GM19397 (cell line): ENCODE measurements at regions not wholly inside any gene's neighbourhood (a gene's known extent, or its start where the extent isn't known, plus 50 kb on each side); places are given as distances from the start of the nearest gene placed in this dataset.

ENCODE experiments used
- ATAC-seq: cut with Tn5 transposase; IDR thresholded peaks from one replicate; pipeline ENCODE4 v1.9.1; 2021; ENCODE audit warnings: mild to moderate bottlenecking, moderate library complexity; ENCODE audit not compliant: unreplicated experiment

GRCh38 chr5:158644301-158644700 is 455.4 kb downstream of the EBF1 start:
- no peak for ATAC-seq

GRCh38 chr5:158643840-158644239 is 455.9 kb downstream of the EBF1 start:
- ATAC-seq = no peak

GRCh38 chr5:158642879-158643278 is 456.8 kb downstream of the EBF1 start:
- ATAC-seq = no peak

GRCh38 chr5:158641016-158641415 is 458.7 kb downstream of the EBF1 start:
- ATAC-seq = no peak

- ATAC-seq = no peak
Measured at GRCh38 chr5:158640593-158640980, 459.1 kb downstream of the EBF1 start.

GRCh38 chr5:158639881-158640592 is 459.7 kb downstream of the EBF1 start:
- ATAC-seq = no peak

GRCh38 chr5:158638396-158638795 is 461.3 kb downstream of the EBF1 start:
- ATAC-seq = no peak

GRCh38 chr5:158637039-158637438 is 462.7 kb downstream of the EBF1 start:
- ATAC-seq = no peak

- no peak for ATAC-seq
Measured at GRCh38 chr5:158635565-158635964, 464.2 kb downstream of the EBF1 start.

- no peak for ATAC-seq
Measured at GRCh38 chr5:158634714-158635113, 465.0 kb downstream of the EBF1 start.

GRCh38 chr5:158629591-158630312 is 470.0 kb downstream of the EBF1 start:
- no peak for ATAC-seq

- ATAC-seq = no peak
Measured at GRCh38 chr5:158626718-158627117, 473.0 kb downstream of the EBF1 start.

- no peak for ATAC-seq
Measured at GRCh38 chr5:158623971-158624370, 475.7 kb downstream of the EBF1 start.

GRCh38 chr5:158621391-158621790 is 478.3 kb downstream of the EBF1 start:
- no peak for ATAC-seq

- ATAC-seq = no peak
Measured at GRCh38 chr5:158619083-158619788, 480.5 kb downstream of the EBF1 start.

- ATAC-seq = no peak
Measured at GRCh38 chr5:158618256-158618655, 481.5 kb downstream of the EBF1 start.

- ATAC-seq = no peak
Measured at GRCh38 chr5:158616707-158617106, 483.0 kb downstream of the EBF1 start.

- ATAC-seq = no peak
Measured at GRCh38 chr5:158614951-158615350, 484.8 kb downstream of the EBF1 start.

GRCh38 chr5:158611581-158611980 is 488.1 kb downstream of the EBF1 start:
- no peak for ATAC-seq

GRCh38 chr5:158610051-158610415 is 489.7 kb downstream of the EBF1 start:
- ATAC-seq = no peak

- no peak for ATAC-seq
Measured at GRCh38 chr5:158609333-158610050, 490.2 kb downstream of the EBF1 start.
